ENCODE measurements at regions not wholly inside any gene's neighbourhood (a gene's known extent, or its start where the extent isn't known, plus 50 kb on each side); places are given as distances from the start of the nearest gene placed in this dataset.
"Not testable (repeated sequence)": the region's sequence is repeated elsewhere in the genome, so short reads cannot be mapped to it uniquely, and the experiment has no call there.

DNA sequence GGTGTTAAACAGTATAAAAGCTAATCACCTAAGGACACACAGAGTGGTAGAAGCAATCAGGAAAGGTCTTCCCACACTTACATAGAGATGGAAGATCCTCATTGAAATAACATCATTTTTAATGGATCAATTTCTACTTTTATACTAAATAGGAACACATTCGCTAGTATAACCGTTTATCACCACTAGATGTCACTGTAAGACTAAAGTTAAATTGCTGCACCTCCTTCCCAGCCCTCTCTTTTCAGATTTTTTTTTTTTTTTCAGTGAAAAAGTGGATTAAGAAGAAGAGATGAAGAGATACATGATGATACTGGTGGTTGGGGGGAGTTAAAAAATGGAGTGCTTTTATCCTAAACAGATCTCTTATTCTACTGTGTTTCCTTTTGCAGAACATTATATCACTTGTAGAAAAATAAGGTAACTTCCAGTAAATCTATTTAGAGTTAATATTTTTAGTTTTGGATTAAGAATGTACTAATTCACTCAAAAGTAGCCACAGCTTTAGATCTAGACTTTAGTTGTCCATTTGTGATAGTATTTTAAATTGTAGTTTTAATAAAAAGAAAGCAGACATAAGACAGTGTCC lies 116.9 kb upstream of the ARRDC3 start:
- no peak for DNase-seq

DNA sequence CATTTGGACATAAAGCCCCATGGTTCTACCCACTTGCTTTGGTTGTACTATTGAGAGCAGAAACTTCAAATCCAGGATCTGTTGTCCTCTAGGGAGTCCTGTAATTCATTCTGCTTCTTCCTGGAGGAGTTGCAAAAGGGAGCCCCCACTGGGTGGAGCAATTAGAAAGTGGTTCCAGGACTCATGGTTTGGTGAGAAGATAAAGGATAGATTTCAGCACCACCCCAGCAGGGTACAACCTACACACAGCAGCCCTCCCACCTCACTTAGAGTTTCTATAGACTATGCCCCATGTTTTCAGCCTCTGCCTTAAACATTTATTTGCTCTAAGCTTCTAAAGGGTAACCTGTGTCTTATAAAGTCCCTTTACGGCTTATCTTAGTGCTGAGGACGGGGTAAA lies 112.6 kb upstream of the ARRDC3 start:
- no peak for DNase-seq

DNA sequence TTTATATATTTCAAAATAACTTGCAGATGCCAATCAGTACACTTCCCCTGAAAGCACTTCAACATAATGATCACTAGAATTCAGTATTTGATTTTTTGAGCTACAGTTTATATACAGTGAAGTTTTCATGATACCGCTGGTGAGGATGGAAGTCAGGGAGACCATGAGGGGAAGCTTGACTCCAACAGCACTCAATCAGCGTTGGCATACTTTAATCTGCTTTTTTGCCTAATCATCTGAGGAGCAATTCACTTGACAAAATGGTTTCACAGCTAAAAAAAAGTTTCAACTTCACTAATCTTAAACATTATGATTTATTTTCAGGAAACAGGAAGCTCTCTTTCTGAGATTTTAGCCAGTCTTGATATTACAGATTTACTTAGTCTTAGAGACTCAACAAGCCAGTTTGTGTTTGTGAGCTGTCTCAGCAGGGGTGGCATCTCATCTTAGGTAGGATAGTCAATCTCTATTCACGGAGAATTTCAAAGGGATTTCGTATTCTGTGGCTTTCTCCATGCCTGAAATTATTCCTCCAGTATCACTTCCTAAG lies 111.4 kb upstream of the ARRDC3 start:
- DNase-seq = no peak

- no peak for DNase-seq
Measured at GRCh38 chr5:91493086-91493485, 110.0 kb upstream of the ARRDC3 start.

DNA sequence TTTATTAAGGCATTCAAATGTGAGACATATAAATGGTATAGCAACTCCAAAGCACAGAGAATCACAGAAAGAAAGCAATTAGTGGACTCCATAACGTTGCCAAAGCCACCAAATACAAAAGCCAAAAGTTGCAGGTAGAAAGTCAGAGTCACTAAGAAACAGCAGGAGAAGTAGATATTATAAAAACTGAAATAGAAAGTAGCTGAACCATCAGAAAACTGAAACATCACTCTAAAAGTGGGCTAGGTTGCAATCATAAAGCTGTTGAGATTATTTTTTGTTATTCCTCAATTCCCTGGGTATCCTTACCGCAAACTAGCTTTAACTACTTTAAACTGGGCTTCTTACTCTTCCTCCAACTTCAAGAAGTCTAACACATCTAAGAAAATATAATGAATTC lies 108.1 kb upstream of the ARRDC3 start:
- no peak for DNase-seq

GRCh38 chr5:91490316-91490715 lies 107.2 kb upstream of the ARRDC3 start:
- DNase-seq = no peak

DNA sequence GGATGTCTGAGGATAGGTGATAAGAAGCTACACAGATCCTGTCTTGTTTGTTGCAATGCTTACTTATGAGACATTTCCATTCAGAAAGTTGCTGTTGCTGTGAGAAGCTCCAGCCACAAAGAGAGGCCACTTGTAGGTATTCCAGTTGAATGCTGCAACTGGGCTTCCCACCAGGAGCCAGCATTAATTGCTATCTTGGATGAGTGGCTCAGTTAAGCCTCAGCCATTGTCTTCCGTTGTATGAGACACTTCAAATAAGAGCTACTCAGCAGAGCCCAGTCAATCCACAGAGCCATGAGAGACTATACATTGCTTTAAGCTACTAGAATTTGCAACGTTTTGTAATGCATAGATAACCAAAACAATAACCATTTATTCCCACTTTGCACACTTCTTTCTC lies 104.3 kb upstream of the ARRDC3 start:
- DNase-seq = no peak

DNA sequence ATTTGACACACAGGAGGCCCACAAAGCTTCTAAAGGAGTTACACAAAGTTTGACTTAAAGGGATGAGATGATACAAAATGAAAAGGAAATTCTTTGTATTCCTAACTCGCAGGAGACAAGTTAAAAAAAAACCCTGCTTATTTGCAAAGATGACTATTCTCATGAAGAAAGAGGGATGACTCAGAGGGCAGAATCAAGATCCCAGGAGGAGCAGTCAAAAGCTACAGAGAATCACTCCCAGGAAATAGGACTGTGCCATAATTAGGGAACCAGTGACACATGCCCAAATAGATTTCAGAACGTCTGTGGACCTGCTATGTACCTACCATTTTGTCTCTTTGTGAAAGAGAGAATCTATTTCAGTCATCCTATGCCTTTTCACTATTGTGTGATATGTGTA lies 103.5 kb upstream of the ARRDC3 start:
- no peak for DNase-seq

- DNase-seq = no peak
Measured at GRCh38 chr5:91484662-91485061, 101.5 kb upstream of the ARRDC3 start.

GRCh38 chr5:91479376-91479775 lies 96.3 kb upstream of the ARRDC3 start:
- not testable (repeated sequence) for DNase-seq

DNA sequence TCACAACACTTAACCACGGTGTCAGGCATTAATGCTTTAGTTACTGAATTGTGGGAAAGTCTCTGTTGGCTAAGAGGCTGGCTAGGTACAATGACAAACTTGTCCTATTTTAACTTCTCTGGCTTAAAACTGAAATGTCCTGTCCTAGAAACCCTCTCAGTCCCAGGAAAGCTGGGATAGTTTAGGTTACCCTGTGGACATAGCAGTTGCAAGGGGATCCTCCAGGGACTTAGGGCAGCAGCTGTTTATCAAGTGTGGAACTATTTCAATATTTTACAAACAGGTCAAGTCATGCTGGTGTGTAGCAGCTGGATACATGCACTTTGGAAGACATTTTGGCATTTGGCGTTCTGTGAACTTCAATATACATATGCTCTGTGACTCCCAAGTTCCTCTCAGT lies 95.0 kb upstream of the ARRDC3 start:
- DNase-seq = no peak

DNA sequence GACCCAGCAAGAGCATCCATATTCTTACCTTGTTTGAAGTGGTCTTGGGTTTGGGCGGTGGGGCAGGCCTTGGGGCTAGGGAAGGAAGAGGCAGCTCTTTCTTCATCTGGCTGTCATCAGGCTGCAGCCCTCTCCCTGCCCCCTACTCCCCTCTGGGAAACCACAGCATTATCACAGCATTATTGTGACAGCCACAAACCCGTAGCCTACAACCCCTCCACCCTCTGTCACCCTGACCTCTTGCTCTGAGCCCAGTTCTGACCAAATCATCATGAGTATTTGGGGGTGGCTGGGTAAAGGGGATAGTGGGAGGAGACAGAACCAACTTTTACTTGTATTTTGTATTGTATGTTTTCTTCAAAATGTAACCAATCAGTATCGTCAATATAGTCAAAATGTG lies 94.3 kb upstream of the ARRDC3 start:
- no peak for DNase-seq

- no peak for DNase-seq
Measured at GRCh38 chr5:91474201-91474600, 91.1 kb upstream of the ARRDC3 start.

- no peak for DNase-seq
Measured at GRCh38 chr5:91472631-91473030, 89.5 kb upstream of the ARRDC3 start.

DNA sequence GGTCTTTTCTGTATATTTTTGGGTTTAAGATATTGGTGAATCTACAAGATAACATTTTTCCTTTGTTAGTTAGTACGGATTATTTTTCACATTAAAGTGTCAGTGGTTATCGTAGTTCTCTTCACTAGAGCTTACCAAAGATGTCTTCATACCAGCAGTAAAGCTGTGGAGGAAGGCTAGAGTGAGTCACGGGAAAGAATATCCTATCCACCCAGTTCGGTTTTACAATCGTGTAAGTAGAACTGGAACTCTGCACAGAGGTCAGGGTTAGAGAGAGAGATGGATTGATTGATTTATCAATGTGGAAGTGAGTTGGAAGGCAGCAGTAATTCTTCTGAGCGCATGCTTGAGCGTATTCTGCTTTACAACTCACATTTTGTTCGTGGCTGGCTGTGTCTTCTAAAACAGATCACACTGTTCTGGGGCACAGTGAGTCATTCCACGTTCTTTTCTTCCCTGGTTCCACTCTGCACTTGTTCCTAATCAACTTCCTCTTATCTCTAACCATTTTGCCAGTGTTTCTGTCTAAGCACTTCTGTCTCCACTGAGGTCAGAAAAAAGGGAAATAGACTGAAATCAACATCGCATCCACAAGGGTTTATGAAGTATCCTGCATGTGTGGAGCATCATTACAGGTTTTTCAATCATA lies 86.5 kb upstream of the ARRDC3 start:
- DNase-seq = no peak

DNA sequence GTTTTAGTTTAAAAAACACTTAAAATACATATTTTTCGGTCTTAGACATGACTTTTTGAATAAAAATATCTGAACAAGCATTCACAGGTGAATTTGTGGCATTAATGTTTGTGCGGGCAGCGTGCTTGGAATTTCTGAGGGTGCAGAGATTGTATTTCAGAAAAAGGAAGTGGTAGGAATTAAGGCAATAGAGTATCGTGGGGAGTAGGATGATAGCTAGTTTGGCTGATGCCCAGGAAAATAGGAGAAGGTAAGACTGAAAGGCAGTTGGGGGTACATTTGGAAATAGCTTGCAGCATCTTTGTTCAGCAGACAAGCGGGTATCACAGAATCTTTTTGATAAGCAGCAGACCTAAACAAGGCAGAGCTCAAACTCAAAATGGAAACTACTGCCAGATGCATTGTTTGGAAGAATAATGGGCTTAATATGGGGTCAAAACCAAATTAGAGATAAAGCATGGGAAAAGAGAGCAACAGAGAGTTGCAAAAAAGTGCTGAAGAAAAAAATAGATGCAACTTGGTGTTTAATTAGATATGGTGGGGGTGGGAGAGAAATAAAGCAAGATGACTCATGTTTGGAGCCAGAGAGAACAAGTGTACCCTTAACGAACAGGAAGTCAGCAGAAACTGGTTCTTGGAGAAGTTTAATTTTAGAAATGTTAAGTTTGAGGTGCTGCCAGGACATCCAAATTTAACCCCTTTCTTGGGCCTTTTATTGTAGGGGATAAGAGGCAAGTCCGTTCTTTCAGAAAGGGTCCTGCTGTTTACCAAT lies 85.7 kb upstream of the ARRDC3 start:
- DNase-seq = no peak

DNA sequence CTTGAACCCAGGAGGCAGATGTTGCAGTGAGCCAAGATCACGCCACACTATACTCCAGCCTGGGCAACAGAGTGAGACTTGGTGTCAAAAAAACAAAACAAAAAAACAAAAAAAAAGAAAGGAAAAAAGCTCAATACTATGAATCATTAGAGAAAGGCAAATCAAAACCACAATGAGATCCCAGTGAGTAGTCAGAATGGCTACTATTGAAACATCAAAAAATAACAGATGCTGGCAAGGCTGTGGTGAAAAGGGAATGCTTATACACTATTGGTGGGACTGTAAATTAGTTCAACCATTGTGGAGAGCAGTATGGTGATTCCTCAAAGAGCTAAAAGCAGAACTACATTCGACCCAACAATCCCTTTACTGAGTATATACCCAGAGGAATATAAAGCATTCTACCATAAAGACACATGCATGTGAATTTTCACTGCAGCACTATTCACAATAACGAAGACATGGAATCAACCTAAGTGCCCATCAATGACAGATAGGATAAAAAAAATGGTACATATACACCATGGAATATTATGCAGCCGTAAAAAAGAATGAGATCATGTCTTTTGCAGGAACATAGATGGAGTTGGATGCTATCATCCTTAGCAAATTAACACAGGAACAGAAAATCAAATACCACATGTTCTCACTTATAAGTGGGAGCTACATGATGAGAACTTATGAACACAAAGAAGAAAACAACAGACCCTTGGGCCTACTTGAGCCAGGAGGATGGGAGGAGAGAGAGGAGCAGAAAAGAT lies 81.9 kb upstream of the ARRDC3 start:
- DNase-seq = no peak

GRCh38 chr5:91457681-91458058 lies 74.6 kb upstream of the ARRDC3 start:
- DNase-seq = no peak

DNA sequence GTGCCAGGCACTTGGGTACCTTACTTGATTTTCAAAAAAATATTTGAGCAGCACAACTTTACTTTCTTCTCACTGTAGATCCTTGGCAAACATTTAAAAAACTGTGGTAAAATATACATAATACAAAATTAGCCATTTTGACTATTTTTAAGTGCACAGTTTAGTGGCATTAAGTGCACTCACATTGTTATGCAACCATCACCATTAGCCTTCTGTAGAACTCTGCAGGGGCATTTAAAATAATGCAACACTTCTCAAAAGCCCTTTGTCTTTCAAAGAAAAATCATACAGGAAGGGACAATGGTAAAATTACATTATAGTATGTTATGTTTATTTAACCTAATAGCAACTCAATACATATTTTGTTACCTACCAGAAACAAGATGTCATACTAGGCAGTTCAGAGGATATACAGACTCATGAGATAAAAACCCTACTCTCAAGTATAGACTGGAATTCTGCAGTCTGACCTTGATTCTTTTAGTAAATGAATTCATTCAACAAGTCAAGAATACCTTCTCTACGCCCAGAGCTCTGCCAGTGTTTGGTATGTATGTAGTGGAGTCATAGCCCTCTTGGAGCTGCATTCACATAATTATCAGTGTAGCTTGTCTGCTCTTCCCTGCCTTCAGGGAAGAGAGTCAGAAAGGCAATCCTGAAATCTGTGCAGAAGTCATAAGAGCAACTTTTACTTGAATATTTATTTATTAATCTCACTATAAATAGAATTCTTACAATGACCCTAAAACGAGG lies 74.0 kb upstream of the ARRDC3 start:
- no peak for DNase-seq

DNA sequence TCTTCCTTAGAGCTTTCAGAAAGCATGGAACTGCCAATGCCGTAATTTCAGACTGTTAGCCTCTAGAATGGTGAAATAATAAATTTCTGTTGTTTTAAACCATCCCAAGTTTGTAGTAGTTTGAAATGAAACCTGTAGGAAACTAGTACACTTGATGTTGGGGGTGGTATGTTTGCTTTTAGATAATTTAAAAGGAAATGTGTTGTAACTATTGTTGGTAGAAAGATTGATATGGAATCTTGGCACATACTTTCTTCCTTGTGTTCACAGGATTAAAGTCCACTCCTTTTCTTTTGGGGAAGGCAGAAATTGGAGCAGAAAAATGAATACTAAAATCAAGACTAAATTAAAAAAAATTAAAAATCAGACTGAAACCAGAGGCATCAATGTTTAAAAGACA lies 66.0 kb upstream of the ARRDC3 start:
- no peak for DNase-seq

DNA sequence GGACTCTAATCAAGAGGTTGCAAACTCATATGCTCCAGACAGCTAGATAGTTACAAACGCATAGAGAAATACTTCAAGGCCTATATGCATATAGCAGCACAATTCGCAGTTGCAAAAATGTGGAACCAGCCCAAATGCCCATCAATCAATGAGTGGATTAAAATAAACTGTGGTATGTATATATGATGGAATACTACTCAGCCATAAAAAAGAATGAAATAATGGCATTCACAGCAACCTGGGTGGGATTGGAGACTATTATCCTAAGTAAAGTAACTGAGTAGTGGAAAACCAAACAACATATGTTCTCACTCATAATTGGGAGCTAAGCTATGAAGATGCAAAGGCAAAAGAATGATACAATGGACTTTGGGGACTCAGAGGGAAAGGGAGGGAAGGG lies 65.0 kb upstream of the ARRDC3 start:
- not testable (repeated sequence) for DNase-seq

- not testable (repeated sequence) for DNase-seq
Measured at GRCh38 chr5:91446880-91447279, 63.8 kb upstream of the ARRDC3 start.
